NCI-H146 treated with DMSO at 0.1 percent for 48 hours (cell line): ENCODE measurements at regions not wholly inside any gene's neighbourhood (a gene's known extent, or its start where the extent isn't known, plus 50 kb on each side); places are given as distances from the start of the nearest gene placed in this dataset.
"Not testable (repeated sequence)": the region's sequence is repeated elsewhere in the genome, so short reads cannot be mapped to it uniquely, and the experiment has no call there.

Source experiments
- DNase-seq: peaks from one replicate; lab custom pipeline; 2025; ENCODE audit not compliant: unreplicated experiment; lab: John Stamatoyannopoulos, UW

DNA sequence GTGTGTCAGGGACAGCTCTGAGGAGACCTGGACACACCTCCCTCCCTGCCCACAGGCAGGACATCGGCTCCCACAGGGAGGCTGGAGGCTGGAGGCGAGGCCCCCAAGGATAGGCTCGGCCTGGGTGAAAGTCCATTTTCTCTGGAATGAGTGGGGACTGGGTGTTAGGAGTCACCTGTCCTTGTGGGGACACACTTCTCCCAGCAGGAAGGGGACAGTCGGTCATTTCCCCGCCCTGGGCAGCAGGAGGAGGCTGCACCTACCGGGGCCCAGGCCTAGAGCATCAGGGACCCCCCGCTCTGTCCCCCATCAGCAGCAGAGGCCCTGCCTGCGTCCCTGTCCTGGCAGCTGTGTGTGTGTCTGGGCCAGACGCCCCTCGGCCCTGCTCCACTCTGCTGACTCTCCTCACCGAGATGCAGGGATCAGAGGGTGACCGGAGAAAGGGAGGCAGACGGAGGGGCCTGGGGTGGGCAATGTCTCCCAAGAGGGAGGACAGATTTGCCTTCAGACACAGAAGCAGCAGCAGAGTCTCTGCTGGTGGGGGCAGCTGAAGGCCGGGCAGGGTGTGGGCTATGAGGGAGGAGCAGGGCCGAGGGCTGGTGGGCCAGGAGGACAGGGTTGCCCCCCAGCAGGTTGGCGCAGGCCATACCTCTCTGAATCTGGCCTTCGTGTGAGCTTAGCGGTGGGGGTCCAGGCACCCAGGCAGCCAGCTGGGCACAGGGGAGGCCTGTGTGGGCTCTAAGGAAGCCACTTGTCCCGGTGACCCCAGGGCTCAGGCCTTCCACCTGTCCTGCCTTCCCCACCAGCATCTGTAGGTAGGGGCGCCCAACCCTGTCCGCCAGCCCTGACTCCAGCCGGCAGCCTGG is 125.7 kb upstream of the NKX1-1 start:
- no peak for DNase-seq

DNA sequence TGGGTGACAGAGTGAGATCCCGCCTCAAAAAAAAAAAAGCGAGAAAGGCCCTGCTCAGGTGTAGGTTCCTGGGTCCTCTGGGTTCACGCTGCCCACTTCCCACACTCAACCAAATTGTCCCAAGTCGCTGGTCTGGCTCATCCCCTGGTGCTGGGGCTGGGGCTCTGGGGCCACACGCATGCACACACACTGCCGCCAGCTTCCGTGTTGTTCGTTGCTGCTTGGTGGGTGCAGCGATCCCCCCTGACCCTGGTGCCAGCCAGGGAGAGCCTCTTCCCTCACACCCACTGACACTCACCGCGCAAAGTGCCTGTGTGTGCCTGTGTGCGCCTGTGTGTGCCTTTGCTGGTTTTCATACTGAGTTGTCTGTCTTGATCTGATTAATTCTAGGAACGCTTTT is 124.1 kb upstream of the NKX1-1 start:
- no peak for DNase-seq

DNA sequence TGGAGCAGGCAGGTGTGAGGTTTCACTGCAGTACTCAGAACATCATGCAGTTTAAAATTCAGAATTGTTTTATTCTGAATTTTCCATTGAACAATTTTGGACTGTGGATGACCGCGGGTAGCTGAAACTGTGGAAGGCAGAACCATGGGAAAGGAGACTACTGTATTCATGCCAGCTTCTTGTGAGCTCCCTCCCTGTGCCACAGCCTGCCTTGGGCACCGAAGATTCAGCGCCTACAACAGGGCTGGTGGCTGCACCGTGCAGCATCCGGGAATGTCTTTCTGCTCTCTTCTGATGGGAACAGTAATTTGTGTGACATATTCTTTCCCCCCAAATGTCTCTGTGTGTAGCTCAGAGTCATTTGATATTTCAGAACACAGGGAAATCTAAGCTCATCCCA is 118.5 kb upstream of the NKX1-1 start:
- no peak for DNase-seq

DNA sequence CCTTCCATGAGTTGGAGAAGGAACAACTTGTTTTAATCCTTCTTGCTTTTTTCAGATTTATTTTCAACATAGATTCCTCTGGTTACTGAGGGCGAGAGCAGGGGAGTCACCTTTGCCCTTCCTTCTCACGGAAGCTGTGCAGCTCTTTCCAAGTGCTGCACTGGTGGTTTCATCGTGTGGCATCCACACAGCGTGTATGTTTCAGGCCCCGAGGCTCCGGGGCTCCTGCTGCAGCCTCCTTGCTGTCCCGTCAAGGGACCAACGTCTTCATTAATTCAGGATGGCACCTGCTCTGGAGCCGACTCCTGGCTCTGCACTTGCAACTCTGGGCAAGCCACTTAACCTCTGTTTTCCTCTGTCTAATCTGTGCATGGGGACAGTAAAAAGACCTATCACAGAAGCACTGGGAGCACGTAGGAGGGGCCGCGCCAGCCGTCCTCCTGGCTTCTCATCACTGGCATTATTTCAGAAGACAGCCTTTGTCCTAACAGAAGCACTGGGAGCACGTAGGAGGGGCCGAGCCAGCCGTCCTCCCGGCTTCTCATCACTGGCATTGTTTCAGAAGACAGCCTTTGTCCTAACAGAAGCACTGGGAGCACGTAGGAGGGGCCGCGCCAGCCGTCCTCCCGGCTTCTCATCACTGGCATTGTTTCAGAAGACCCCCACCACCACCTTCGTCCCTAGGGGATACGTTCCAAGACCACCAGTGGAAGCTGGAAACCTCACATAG is 117.8 kb upstream of the NKX1-1 start:
- no peak for DNase-seq

DNA sequence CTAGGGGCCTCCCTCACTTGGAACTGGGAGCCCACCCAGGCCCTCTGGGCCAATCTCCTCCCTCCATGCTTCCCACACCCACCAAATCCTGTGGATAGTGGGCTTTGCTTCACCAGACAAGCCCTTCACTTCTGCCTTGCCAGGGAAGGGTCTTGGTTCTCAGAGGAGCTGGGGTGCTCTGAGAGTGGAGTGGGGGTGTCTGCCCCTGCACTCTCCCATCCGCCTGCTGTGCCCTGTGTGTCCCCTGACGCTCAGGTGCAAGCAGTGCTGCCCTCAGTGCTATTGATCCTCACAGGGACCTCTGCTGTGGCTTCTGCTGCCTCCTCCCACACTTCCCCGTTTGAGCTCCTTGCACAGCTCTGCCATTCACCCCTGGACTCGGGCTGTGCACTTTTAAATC is 117.3 kb upstream of the NKX1-1 start:
- DNase-seq: no peak

DNA sequence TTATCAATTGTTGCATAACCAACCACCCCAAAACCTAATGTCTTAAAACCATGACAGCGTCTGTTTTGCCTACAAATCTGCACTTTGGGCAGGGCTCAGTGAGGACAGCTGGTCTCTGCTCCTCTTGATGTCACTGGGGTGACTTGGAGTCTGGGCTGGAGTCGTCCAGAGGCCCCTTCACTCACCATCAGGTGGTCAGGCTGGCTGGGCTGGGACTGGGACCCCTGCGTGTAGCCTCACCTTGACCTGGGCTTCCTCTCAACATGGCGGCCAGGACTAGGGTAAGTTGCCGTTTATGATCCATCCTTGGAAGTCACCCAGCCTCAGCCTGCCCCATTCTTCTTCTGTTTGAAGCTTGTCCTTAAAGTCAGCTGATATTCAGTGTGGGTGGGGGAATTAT is 116.8 kb upstream of the NKX1-1 start:
- DNase-seq: no peak

DNA sequence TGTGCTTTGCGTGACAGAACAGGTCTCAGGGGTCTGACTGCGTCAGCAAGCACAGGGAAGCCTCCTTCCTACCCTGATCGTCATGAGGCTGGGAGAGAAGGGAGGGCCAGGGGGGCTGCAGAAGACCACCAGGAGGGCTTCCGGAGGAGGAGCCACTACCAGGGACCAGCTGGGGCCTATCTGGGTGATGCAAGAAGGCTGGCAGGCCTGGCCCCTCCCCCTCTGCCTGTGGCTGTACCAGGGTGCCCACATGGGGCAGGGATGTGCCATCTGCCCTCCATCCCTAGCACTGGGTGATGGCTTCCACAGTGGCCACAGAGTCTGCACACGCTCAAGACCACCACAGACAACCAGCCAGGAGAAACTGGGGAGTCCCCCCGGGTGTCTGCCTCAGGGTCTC is 116.4 kb upstream of the NKX1-1 start:
- DNase-seq: no peak

DNA sequence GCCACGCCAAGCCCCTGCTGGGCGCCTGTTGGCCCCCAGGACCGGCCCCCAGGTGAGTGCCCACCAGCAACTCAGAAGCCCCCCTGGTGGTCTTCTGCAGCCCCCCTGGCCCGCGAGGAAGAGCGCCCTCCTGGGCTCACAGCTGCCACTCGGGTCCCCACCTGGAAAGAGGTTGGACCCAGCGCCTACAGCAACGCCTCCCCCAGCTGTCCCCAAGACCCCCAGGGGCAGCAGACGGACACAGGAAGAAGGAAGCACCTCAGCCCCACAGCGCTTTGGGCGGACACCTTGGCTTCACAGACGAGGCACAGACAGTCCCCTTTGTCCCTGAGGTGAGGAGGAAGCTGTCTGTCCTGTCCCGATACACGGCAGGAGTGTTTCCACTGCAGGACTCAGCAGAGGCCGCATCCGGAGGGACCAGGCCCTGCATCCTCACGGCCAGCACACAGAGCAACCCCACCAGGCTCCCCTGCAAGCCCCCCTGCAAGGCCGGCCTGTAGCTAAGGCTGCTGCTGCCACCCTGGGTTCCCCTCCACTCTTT is 115.6 kb upstream of the NKX1-1 start:
- DNase-seq: no peak

DNA sequence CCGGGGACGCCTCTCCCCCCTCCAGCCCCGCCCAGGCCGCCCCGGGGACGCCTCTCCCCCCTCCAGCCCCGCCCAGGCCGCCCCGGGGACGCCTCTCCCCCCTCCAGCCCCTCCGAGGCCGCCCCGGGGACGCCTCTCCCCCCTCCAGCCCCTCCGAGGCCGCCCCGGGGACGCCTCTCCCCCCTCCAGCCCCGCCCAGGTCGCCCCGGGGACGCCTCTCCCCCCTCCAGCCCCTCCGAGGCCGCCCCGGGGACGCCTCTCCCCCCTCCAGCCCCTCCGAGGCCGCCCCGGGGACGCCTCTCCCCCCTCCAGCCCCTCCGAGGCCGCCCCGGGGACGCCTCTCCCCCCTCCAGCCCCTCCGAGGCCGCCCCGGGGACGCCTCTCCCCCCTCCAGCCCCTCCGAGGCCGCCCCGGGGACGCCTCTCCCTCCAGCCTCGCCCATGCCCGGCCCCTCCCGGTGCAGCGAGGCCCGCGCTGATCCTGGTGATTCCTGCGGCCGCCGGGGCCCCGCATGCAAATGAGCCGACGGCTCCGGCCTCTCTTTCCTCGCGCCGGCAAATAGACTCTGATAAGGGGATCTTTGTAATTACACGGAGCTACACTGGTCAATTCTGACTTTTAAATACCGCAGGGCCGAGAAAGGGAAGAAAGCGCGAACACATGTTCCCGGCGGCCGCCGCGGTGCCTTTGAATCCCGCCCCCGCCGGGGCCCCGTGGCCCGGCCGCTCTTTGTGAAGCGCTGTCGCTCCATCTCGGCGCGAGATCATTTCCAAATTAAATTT is 114.7 kb upstream of the NKX1-1 start:
- DNase-seq: not testable (repeated sequence)

DNA sequence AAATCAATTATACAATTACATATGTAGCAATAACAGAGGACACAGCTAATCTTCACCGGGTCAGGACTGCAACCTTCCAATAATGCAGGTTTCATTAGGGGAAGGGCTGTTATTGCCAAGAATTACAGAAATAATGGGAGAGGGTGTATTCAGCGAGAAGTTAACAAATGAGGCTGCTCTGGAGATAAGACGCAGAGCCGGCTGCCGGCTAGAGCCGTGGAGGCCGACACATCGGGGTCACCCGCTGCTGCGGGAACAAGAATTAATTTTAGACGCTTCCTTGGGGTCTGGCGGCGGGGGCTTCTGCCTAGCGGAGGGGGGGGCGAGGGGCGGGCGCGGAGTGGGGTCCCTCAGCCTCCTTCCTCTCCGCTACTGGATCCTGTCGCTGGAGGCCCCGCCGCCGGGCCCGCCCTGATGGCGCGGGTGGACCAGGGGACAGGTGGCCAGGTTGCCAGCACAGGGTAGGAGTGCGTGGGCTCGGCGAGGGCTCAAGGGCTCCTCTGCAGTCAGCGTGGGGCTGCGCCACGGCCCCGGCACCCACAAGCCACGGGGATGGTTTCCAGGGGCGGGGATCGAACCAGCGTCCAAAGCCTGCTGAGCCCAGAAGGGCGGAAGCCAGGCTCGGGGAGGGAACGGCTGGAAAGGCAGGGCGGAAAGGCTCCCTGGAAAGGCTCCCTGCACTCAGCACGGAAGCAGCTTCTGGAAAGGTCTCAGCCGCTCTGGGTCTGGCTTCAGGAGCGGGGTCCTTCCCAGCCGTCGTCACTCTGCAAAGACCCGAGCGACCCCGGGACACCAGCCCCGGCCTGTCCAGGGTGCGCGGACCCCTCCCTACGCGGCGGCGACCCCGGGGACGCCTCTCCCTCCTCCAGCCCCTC is 113.8 kb upstream of the NKX1-1 start:
- no peak for DNase-seq

DNA sequence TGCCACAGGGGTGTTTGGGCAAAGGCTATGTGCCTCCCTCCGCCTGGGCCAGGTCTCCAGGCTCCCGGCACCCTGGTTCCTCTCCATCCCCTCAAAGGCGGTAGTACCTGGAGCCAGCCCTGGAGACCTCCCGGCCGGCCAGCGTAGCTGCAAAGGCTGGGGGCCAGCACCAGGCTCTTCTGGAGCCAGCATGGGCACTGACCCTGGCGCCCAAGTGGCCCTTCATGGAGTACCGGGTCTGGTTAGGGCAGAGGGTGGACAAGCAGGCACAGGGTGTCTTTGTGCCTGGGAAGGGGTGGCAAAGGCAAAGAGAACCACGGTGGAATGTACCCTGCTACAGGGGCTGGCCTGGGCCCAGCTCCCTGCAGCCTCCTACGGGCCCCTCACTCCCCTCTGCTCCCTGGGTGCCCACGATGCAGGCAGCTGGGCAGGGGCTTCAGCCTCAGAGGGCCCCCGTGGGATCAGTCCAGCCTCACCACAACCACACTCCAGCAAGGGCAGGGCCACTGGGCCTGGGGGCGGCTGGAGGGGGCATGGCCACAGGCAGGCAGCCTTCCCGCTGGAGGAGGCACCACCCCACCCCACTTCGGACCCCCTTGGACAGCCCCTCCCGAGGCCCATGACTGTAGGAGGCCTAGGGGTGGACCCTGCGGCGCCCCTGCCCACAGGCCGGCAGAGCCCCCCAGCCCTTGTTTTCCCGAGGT is 112.9 kb upstream of the NKX1-1 start:
- DNase-seq: no peak

DNA sequence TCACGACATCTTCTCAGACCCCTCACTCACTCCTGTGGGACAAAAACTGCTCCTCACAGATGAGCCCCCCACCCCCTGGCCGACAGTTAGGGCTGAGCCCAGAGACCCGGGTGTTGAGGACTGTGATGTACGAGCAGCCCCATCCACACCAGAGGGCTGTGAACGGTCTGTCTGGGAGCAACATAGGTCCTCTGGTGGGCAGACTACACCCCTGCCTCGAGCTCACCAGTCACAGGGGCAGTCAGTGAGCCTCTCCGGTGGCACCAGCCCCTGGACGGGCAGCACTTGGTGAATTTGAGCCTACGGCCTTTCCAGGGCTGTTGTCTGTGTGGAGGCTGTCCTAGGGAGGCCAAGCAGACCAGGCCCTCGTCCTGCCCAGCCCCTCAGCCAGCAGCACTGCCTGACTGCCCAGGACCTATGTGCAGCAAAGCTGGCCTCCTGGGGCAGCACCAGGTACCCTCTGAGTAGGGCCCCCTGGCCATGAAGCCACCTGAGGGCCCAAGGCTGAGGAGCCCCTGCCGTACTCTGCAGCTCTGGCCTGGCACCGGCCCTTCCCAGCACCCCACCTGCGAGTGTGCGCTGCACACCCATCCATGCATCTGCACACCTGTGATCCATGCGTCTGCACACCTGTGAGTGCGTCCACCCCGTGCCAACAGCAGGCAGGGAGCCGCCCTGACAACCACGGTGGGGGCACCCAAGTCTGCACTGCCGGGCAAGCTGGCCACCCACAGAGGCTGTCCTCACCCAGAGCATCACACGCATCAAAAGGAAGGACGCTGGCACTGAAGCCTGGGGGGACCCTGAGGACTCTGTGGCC is 111.6 kb upstream of the NKX1-1 start:
- no peak for DNase-seq

DNA sequence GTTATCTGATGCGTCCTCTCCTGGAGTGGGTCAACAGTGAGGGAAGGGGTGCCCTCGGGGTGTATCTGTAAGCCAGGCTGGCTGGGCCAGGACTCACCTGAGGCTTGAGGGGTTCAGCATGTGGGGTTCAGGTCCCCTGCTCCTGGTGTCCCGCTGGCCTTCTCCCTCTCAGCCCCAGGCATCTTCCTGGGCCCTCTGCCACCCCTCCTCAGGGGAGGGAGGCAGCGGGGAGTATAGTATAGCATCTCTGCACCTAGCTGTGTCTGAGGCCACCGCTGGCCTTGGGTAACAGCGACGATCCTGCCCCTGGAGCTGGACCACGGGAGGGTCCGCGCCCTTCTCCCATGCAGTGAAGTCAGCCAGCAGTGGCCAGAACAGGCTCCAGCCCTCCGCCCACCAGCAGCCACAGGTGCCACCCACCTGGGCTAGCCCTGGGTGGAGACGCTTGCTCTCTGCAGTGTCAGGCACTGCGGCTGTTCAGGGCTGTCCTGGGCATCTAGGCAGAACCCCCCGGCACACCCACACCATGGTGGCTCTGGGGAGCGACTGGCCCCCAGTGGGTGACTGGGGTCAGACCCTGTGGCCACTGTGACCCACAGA is 110.7 kb upstream of the NKX1-1 start:
- DNase-seq: no peak

DNA sequence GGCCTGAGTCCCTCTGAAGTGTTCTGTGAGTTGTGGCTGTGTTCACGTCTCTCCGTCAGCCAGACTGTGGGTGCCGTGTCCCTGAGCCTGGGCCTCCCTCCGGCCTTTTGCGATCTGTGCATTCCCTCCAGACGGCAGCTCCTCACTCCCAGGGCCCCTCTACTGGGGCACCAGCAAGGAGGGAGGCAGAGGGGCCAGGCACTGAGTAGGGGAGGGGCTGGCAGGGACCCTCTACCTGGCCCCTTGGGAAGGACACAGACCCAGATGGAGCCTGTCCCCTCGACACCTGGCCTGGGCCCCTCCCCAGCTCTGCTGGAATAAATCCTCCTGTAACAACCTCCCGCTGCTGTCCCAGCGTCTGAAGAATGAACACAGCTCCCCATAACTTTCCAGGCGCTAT is 110.0 kb upstream of the NKX1-1 start:
- DNase-seq: no peak

DNA sequence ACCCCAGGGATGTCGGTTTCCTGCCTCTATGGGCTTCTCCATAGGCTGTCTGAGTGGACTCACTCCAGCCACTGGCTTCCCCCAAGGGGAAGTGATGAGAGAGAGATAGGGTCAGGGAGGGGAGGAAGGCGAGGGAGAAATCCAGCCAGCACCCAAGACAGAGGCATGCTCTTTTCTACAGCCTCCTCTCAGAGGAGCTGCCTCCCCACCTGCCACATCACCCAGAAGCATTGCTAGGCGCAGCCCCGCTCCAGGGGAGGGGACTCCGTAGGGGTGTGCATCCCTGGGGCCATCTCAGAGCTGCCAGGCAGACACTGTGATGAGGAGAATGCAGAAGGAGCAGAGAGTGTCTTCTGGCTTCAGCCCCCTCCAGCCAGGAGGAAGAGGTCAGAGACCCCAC is 109.5 kb upstream of the NKX1-1 start:
- no peak for DNase-seq

DNA sequence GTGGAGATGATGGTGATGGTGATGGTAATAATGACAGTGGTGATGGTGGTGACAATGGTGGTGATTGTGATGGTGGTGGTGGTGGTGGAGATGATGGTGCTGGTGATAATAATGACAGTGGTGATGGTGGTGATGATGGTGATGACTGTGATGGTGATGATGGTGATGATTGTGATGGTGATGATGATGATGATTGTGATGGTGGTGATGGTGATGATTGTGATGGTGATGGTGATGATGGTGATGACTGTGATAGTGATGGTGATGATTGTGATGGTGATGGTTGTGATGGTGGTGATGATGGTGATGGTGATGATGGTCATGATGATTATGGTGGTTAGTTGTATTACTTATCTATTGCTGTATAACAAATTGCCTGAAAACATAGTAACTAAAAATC is 108.9 kb upstream of the NKX1-1 start:
- no peak for DNase-seq

DNA sequence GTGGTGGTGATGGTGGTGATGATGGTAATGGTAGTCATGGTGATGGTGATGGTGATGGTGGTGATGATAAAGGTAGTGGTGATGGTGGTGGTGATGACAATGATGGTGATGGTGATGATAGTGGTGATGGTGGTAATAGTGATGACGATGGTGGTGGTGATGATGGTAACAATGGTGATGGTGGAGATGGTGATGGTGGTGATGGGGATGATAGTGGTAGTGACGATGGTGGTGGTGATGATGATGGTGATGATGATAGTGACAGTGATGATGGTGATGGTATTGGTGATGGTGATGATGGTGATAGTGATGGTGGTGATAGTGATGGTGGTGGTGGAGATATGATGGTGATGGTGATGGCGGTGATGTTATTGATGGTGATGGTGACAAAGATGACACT is 108.4 kb upstream of the NKX1-1 start:
- DNase-seq: no peak

DNA sequence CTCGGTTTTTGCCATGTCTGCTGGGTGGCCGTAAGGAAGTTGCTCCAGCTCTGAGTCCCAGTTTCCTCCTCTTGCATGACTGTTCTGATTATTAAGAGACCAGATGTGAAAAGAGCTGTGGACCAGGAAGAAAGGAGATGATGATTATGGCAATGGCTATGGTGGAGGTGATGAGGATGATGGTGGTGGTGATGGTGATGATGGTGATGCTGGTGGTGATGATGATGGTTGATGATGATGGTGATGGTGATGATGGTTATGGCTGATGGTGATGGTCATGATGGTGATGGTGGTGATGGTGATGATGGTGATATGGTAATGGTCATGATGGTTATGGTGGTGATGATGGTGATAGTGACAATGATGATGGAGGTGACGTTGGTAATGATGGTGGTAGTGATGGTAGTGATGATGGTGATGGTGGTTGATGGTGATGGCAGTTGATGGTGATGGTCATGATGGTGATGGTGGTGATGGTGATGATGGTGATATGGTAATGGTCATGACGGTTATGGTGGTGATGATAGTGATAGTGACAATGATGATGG is 107.8 kb upstream of the NKX1-1 start:
- DNase-seq: no peak
